Activated naive CD4-positive, alpha-beta T cell (primary cell): ENCODE measurements at regions not wholly inside any gene's neighbourhood (a gene's known extent, or its start where the extent isn't known, plus 50 kb on each side); places are given as distances from the start of the nearest gene placed in this dataset.

Experiments used
- DNase-seq, 4 experiments: peaks; one replicate each; lab custom pipeline; 2025; lab: John Stamatoyannopoulos, UW

- DNase-seq, result no peak
These were observed 111.6 kb upstream of the SPACA1 start for GRCh38 chr6:87936065-87936464.

DNA sequence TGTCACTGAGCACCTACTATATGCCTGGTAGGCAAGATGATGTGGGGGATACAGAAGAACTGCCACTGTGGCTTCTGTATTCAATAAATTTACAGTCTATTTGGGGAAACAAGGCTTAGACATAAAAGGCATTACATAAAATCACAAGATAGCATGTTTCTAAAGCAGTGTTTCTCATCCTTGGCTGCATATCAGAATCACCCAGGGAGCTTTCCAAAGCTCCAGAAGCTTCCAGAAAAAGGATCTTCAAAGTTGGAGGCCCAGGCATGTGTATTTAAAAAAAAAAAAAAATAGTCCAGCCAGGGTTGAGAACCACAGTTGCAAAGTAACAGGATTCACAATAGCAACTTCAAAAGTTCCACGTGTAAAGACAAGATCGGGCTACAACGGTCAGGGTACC lies 112.4 kb upstream of the SPACA1 start:
- DNase-seq, result no peak

- DNase-seq, result no peak
These were observed 115.3 kb upstream of the SPACA1 start for GRCh38 chr6:87932361-87932760.

- peak in 3 of 4 experiments; percentile 2 to 25 (median 3) for DNase-seq
These were observed 117.8 kb upstream of the SPACA1 start for GRCh38 chr6:87929843-87930288.

DNA sequence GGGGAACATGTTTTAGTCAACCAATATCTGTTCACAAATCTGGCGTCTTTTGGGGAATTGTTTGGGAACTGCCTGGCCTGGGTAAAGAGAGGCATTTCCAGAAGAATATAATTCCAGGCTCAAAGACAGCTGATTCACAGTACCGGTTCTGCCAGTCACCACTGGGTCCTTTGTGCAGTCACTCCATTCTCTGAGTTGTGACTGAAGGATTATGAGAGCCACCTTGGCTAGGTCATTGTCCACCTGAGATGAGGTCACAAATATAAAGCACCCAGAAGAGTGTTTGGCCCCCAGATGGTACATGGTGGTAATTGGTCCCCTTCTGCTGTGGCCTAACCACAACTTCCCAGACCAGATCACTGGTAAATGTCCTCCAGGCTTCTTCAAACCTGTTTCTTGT lies 121.0 kb upstream of the SPACA1 start:
- DNase-seq, result no peak

DNA sequence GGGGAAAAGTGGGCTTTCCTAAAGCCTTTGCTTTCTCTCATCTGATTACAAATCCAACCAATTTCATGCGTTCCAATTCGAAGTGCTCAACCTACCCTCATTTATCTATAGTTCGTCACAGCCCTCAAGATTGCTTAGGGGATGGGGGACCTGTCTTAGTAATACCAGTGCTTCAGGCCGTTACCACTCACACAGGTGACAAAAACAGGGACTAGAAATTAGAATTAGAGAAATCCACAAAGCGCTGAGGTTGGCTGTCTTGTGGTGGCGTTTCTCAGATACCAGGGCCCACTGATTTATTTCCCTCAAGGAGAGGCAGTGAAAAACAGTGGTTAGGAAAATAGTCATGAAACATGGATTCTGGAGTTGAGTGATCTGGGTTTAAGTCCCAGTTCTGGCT lies 121.6 kb upstream of the SPACA1 start:
- no peak for DNase-seq

DNA sequence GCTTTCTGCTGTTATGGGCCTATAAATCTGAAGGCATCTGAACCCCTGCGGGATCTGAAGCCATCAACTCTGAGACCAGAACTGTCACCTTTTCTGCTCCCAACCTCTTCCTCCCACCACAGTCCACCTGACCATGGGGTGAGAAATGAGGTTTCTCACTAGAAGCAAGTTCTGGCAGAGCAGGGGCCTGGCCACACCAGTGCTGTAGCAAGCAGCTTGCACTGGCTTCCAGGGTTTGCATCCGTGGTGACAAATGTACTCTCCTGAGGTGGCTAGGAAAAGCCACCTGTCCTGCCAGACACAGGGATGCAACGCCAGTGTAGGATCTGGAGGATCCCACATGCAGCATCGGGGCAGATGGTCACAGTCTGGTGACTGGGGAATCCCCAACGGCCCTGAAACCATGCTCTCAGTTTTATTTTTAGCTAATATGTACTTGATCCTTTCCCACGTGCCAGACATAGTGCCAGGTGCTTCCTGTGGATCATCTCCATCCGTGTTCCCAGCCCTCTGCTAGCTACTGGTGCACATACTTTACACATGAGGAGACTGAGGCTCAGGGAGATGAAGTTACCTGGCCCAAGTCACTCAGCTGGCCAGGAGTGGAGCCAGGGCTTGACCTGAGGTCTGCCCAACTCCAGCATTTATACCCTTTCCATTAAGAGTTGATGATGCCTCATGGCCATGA lies 122.1 kb upstream of the SPACA1 start:
- no peak for DNase-seq

DNA sequence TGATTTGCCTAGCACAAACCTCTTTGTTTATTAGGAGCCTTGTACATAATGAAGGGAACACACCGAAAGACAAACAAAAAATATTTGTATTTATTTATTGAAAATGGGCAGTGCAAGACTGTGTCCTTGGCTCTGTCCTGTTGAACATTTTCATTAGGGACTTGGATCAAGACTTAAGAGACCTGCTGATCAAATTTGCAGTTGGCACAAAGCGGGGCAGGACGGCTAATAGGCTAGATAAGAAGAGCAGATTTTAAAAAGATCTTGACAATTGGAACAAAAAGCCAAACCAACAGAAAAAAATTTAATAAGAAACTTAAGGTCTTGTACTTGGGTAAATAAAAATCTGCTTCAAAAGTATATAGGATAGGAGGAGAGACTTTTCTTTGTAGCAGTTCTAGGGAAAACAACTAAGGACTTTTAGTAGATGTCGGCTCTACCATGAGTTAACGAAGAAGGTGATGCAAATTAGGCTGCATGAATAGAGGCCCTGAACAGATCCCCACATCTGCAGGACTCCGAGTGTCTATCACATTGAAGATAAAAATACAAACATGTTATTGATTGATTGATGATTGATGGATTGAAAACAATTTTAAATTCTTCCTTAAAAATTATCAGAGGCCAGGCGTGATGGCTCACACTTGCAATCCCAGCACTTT lies 124.1 kb upstream of the SPACA1 start:
- DNase-seq, result no peak

DNA sequence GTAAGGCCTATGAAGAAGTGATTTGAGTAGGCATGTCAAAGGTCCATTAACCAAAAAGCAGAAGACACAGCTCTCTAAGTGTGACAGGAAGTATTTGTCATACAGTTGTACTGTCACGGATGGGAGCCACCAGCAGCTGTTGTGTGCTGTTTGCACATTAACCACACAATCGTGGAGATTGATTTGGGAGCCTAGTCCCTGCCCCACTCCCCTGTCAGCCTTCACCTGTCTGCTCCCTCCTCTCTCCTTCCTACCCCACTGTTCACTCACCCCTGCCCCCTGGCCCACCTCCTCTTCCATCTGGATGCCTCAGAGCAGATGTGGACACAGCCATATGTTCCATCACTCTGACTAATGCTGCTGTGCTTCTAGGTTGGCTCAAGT lies 124.7 kb upstream of the SPACA1 start:
- no peak for DNase-seq

DNA sequence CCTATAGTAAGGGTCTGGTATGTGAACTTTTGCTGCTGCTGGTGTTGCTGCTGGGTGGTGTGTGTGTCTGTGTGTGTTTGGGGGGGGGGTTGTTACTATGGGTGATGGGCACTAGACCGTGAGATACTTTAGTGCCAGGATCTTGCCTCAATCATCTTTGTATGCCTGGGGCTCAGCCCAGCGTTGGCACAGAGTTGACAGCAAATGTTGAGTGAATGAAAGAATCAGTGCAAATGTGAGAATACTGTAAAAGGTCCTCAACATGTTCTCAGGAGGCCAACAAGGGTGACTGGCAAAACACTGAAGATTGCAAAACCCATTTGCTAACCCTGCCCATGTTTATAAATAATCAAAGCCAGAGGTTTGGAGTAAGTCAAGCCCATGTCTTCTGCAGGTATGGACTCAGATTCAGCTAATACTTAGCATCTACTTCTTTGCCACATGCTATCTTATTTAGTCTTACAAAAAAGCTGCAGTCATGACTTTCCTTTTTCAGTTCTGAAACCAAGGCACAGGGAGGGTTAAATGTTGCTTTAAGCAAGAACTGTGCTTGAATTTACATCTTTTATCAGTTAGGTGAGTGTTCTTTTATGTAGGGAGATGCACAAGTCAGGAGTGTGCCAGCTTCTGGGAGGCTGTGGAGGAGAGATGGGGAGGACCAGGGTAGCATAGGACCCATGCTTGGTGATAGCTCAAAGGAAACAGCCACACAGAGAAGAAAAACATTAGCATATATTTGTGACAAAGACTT lies 125.3 kb upstream of the SPACA1 start:
- no peak for DNase-seq

GRCh38 chr6:87921034-87921433 lies 126.6 kb upstream of the SPACA1 start:
- DNase-seq, result no peak

GRCh38 chr6:87920245-87920644 lies 127.4 kb upstream of the SPACA1 start:
- DNase-seq, result no peak

DNA sequence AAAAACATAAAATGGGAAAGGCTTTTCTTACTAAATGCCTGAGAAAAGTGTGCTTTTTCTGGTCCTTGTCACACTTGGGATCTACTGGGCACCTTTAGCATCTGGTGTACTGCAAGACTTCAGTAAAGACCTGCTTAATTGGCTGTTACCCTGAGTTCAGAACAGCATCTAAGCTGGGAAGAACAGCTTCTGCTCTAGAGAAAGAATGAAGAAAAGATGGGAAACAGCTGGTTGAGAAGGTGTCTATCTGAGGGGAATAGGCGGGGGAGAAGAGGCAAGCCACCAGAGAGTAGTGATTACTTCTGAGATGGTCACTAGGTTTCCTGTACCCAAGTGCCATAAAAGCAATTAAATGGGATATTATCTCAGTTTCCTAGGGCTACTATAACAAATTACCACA lies 128.2 kb upstream of the SPACA1 start:
- no peak for DNase-seq

DNA sequence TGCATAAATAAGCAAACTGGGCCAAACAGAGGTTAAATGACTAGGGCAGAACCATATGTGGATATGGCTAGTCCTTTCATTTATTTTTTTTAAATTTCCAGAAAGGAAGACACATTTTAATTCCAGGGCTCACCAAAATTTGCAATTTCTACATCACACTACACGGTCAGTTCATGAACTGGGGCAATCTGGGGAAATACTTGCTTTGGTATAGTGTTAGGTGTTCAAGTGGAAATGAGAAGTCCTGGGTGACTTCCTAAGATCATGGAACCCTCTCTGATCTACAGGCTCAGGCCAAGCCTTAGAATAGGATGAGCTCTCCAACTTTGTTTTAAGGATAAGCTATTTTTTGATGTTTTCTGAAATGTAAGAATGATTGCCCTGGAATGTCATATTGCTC lies 128.6 kb upstream of the SPACA1 start:
- DNase-seq, result no peak

DNA sequence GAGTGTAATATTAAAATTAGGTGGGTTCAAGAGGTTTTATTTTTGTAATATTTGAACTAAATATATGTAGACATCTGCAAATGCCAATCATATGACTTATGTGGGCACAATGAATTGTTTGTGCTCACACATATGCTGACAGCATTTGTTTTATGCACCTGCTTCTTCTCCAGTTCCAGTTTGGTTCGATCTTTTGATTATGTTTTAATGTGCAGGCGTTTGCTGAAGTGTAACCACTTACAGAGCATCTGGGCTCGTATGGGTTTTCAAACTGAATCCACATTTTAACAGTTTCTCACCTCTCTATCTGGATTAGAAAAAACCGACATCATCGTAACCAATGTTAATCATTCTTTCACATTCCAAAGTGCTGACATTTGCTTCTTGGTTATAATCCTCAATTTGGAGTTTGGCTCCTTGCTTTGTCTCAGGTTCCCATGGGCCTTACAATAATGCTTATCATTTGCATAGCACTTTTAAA lies 129.1 kb upstream of the SPACA1 start:
- no peak for DNase-seq

DNA sequence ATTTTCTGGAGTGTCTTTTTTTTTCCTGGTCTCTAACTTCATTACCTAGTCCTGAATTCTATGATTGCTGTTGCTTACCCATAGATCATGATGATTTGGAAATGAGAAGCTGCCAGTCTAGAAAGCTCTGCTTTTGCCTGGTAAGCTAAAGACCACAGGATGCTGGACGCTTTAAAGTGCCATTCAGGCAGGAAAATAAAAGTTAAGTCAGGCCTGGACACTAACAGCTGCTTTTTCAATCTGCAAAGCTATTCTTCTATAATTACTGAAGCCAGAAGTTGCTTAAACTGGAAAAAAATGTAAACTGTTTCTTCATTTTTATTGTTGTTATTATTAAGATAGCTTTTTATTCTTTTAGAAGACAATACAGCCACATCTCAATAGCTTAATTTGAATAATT lies 129.8 kb upstream of the SPACA1 start:
- no peak for DNase-seq

- no peak for DNase-seq
These were observed 131.2 kb upstream of the SPACA1 start for GRCh38 chr6:87916446-87916845.

DNA sequence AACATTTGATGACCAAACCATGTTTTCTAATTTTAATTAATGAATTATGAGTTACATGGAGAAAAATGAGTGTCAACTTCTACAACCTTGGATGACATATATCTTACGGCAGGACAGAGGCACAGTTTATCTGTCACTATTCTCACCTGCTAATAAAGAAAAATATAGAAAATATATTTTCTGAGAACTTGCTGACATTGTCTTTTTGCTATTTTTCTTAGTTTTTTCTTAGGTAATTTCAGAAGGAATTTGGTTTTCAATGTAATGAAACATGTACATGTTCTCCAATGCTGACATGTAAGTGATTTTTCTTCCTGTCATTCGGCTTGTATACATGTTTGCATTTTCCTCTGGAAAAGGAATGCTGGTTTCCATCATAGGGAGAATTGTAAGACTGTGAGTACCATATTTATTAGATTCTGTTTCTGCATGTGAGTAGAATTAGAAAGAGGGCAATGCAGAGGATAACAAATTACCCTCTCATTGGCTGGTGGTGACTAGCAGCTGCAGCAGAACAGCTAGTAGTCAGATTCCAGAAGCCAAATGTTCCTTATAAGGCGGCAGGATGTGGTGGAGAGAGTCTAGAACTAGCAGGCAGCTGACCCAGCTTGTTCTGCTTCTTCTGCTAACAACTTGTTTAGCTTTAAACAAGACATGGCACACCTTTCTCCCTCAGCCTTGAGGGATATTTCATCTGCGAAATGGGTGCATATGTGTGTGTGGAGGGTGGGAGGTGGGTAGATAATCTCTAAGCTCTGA lies 132.8 kb upstream of the SPACA1 start:
- no peak for DNase-seq

DNA sequence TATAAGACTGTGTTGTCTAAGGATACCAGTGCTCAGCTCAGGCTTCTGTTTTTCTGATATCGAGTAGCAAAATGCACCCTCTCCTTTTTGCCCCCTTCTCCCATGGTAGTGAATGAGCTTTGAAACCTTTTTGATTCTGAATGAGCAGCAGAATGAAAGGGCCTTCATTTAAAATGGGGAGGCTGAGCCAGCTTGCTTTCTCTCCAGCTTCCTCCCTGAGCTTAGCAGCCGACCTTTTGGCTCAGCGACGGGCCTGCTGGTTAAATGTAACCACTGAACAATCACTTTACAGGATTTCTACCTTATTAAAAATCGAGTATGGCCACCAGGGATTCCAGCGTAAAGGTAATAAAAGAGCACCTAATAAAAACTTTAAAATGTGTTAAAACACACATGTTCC lies 133.7 kb upstream of the SPACA1 start:
- DNase-seq, result no peak

- DNase-seq, result no peak
These were observed 135.5 kb upstream of the SPACA1 start for GRCh38 chr6:87912102-87912501.

GRCh38 chr6:87909849-87910248 lies 137.8 kb upstream of the SPACA1 start:
- DNase-seq, result no peak
